SHP77 (cell line): ENCODE measurements at regions not wholly inside any gene's neighbourhood (a gene's known extent, or its start where the extent isn't known, plus 50 kb on each side); places are given as distances from the start of the nearest gene placed in this dataset.
A peak's percentile ranks its signal among the peaks of the same experiment; 100 is the strongest.

ENCODE experiments used
- DNase-seq, 2 experiments: peaks; one replicate each; lab custom pipeline; 2025; lab: John Stamatoyannopoulos, UW

- no peak for DNase-seq
These were observed 523.1 kb downstream of the EFNA5 start for GRCh38 chr5:107147589-107147988.

GRCh38 chr5:107146901-107147300 lies 523.8 kb downstream of the EFNA5 start:
- DNase-seq = no peak

- no peak for DNase-seq
These were observed 535.3 kb downstream of the EFNA5 start for GRCh38 chr5:107135391-107135790.

GRCh38 chr5:107134931-107135330 lies 535.8 kb downstream of the EFNA5 start:
- no peak for DNase-seq

- no peak for DNase-seq
These were observed 541.7 kb downstream of the EFNA5 start for GRCh38 chr5:107129051-107129450.

GRCh38 chr5:107127878-107128277 lies 542.9 kb downstream of the EFNA5 start:
- no peak for DNase-seq

GRCh38 chr5:107126341-107126740 lies 544.4 kb downstream of the EFNA5 start:
- DNase-seq = no peak

- no peak for DNase-seq
These were observed 546.4 kb downstream of the EFNA5 start for GRCh38 chr5:107124376-107124775.

- DNase-seq = no peak
These were observed 547.7 kb downstream of the EFNA5 start for GRCh38 chr5:107123014-107123413.

- no peak for DNase-seq
These were observed 548.8 kb downstream of the EFNA5 start for GRCh38 chr5:107121793-107122519.

- DNase-seq = no peak
These were observed 551.1 kb downstream of the EFNA5 start for GRCh38 chr5:107119656-107120055.

- no peak for DNase-seq
These were observed 552.3 kb downstream of the EFNA5 start for GRCh38 chr5:107118184-107119019.

GRCh38 chr5:107112216-107112615 lies 558.5 kb downstream of the EFNA5 start:
- no peak for DNase-seq

GRCh38 chr5:107104040-107104995 lies 566.4 kb downstream of the EFNA5 start:
- peak; percentile 1 to 18 for DNase-seq

- no peak for DNase-seq
These were observed 567.2 kb downstream of the EFNA5 start for GRCh38 chr5:107103522-107103921.

GRCh38 chr5:107100121-107100520 lies 570.6 kb downstream of the EFNA5 start:
- DNase-seq = no peak

GRCh38 chr5:107099506-107099905 lies 571.2 kb downstream of the EFNA5 start:
- DNase-seq = no peak

GRCh38 chr5:107092695-107093094 lies 578.0 kb downstream of the EFNA5 start:
- DNase-seq = no peak

- DNase-seq = no peak
These were observed 580.2 kb downstream of the EFNA5 start for GRCh38 chr5:107090506-107090905.

- no peak for DNase-seq
These were observed 581.8 kb downstream of the EFNA5 start for GRCh38 chr5:107088907-107089306.

GRCh38 chr5:107085572-107085971 lies 585.2 kb downstream of the EFNA5 start:
- DNase-seq = no peak

- DNase-seq = no peak
These were observed 595.7 kb downstream of the EFNA5 start for GRCh38 chr5:107074996-107075395.
